ENCODE measurements at regions not wholly inside any gene's neighbourhood (a gene's known extent, or its start where the extent isn't known, plus 50 kb on each side); places are given as distances from the start of the nearest gene placed in this dataset.

DNA sequence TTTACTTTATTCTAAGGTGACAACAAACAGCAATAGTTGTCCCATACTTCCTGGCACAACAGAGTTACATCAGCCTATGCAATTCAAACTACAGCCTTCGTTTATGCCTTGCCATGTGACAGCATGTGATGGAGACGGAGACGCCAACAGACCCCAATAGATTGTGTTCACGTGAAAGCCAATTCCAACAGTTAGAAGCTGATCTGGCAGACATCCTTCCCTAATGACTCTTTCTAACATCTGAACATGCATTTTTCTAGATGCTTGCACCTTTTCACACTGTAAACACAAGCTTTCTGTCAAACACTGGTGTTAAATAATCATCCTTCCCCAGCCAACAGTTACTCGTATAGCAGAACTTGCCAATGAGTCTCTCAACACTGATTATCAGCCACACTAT lies 694.4 kb upstream of the ALCAM start:
- Mint-ChIP-seq H3K27ac (no peak overlapping the region), H3K4me1 (no peaks in the 10 kb centered on the region), H3K36me3 (no peaks in the 10 kb centered on the region), H3K9me3 (peaks cover 4 to 7% of the 10 kb centered on the region in 2 donors), H3K27me3 (ENCODE audit: low read depth in 2 of 2) (no peaks in the 10 kb centered on the region), H3K4me3 (no peak overlapping the region)
- no peak for DNase-seq
- intact Hi-C loops (cut with micrococcal nuclease), result no loop called here
- Histone ChIP-seq H3K9me3 (ENCODE audit: control insufficient read depth, insufficient read depth, low read length) (no peaks in the 10 kb centered on the region), H3K4me3 (ENCODE audit: low read length) (no peak overlapping the region), H3K27ac (ENCODE audit: low read length) (no peak overlapping the region), H3K27me3 (ENCODE audit: control insufficient read depth, insufficient read depth, low read length) (no peaks in the 10 kb centered on the region), H3K4me1 (ENCODE audit: control insufficient read depth, insufficient read depth, low read length) (no peaks in the 10 kb centered on the region), H3K36me3 (ENCODE audit: control insufficient read depth, insufficient read depth, low read length) (no peaks in the 10 kb centered on the region)
- TF ChIP-seq, protein P1, sequence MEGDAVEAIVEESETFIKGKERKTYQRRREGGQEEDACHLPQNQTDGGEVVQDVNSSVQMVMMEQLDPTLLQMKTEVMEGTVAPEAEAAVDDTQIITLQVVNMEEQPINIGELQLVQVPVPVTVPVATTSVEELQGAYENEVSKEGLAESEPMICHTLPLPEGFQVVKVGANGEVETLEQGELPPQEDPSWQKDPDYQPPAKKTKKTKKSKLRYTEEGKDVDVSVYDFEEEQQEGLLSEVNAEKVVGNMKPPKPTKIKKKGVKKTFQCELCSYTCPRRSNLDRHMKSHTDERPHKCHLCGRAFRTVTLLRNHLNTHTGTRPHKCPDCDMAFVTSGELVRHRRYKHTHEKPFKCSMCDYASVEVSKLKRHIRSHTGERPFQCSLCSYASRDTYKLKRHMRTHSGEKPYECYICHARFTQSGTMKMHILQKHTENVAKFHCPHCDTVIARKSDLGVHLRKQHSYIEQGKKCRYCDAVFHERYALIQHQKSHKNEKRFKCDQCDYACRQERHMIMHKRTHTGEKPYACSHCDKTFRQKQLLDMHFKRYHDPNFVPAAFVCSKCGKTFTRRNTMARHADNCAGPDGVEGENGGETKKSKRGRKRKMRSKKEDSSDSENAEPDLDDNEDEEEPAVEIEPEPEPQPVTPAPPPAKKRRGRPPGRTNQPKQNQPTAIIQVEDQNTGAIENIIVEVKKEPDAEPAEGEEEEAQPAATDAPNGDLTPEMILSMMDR (IDR thresholded peaks at IDR 0.05), result no peak
- WGBS (ENCODE audit: insufficient coverage), result 82% methylated on average over 5 of the region's 5 CpGs
- no peak for ATAC-seq

DNA sequence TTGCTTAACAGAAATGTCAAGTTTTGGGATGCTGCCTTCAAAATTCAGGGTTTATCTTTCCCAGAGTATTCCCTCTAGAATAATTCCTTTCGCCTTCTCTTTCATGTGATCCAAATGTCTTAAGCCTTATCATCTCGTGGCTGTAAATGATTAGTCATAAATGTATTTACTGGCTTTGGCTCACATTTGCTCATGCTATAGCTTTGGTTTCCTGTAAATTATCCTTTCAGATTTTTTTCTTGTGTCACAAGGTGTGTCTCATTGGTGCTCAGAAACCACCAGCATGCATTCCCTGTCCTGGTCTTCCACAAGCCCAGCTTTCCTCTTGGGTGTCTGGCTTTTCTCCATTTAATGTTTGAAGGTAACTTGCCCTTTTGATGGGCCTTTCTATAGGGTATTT lies 692.7 kb upstream of the ALCAM start:
- WGBS (ENCODE audit: insufficient coverage), result 75% methylated on average over 2 of the region's 2 CpGs
- no peaks in the 10 kb centered on the region for H3K27me3 Mint-ChIP-seq (ENCODE audit: low read depth in 2 of 2)
- Histone ChIP-seq H3K4me1 (ENCODE audit: control insufficient read depth, insufficient read depth, low read length) (no peaks in the 10 kb centered on the region), H3K27ac (ENCODE audit: low read length) (no peak overlapping the region), H3K27me3 (ENCODE audit: control insufficient read depth, insufficient read depth, low read length) (no peaks in the 10 kb centered on the region), H3K4me3 (ENCODE audit: low read length) (no peak overlapping the region), H3K36me3 (ENCODE audit: control insufficient read depth, insufficient read depth, low read length) (no peaks in the 10 kb centered on the region), H3K9me3 (ENCODE audit: control insufficient read depth, insufficient read depth, low read length) (peaks cover 5% of the 10 kb centered on the region)
- ATAC-seq (no peak), DNase-seq (no peak)
- intact Hi-C loops (cut with micrococcal nuclease), result no loop called here
- no peak overlapping the region for H3K27ac Mint-ChIP-seq
- TF ChIP-seq, protein P1 (IDR thresholded peaks at IDR 0.05), result no peak
- no peaks in the 10 kb centered on the region for H3K4me1 Mint-ChIP-seq
- no peaks in the 10 kb centered on the region for H3K36me3 Mint-ChIP-seq
- peaks cover 8 to 10% of the 10 kb centered on the region in 2 donors for H3K9me3 Mint-ChIP-seq
- H3K4me3 Mint-ChIP-seq, result no peak overlapping the region

DNA sequence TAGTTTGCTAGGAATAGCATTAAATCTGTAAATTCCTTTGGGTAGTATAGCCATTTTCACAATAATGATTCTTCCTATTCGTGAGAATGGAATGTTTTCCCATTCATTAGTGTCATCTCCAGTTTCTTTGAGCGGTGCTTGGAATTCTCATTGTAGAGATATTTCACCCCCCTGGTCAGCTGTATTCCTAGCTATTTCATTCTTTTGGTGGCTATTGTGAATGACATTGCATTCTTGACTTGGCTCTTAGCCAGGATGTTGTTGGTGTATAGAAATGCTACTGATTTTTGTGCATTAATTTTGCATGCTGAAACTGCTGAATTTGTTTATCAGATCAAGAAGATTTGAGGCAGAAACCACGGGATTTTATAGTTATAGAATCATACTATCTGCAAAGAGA lies 690.5 kb upstream of the ALCAM start:
- no peaks in the 10 kb centered on the region for H3K27me3 Mint-ChIP-seq (ENCODE audit: low read depth in 2 of 2)
- intact Hi-C loops (cut with micrococcal nuclease), result no loop called here
- peaks cover 10 to 11% of the 10 kb centered on the region in 2 donors for H3K9me3 Mint-ChIP-seq
- no peak overlapping the region for H3K27ac Mint-ChIP-seq
- no peaks in the 10 kb centered on the region for H3K4me1 Mint-ChIP-seq
- 89% methylated on average over 3 of the region's 3 CpGs for WGBS (ENCODE audit: insufficient coverage)
- no peak overlapping the region for H3K4me3 Mint-ChIP-seq
- DNase-seq, result no peak
- ATAC-seq, result no peak
- TF ChIP-seq, protein P1 (IDR thresholded peaks at IDR 0.05), result no peak
- no peak overlapping the region for H3K4me3 ChIP-seq (ENCODE audit: low read length)
- H3K27me3 ChIP-seq (ENCODE audit: control insufficient read depth, insufficient read depth, low read length), result no peaks in the 10 kb centered on the region
- no peaks in the 10 kb centered on the region for H3K36me3 Mint-ChIP-seq
- no peak overlapping the region for H3K27ac ChIP-seq (ENCODE audit: low read length)
- no peaks in the 10 kb centered on the region for H3K36me3 ChIP-seq (ENCODE audit: control insufficient read depth, insufficient read depth, low read length)
- H3K4me1 ChIP-seq (ENCODE audit: control insufficient read depth, insufficient read depth, low read length), result no peaks in the 10 kb centered on the region
- H3K9me3 ChIP-seq (ENCODE audit: control insufficient read depth, insufficient read depth, low read length), result peaks cover 5% of the 10 kb centered on the region

DNA sequence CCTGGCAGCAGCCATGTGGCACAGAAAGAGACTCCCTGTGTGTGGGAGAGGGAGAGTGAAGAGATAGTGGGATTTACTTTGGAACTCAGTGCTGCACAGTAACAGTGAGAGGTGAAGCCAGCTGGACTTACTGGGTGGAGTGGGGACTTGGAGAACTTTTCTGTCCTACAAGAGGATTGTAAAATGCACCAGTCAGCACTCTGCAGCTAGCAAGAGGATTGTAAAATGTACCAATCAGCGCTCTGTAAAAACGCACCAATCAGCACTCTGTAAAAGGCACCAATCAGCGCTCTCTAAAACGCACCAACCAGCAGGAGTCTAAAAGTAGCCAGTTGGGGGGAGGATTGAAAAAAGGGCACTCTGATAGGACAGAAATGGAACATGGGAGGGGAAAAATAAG lies 688.8 kb upstream of the ALCAM start:
- Mint-ChIP-seq H3K4me1 (no peaks in the 10 kb centered on the region), H3K27me3 (ENCODE audit: low read depth in 2 of 2) (no peaks in the 10 kb centered on the region), H3K27ac (no peak overlapping the region), H3K4me3 (no peak overlapping the region), H3K9me3 (peaks cover 12 to 14% of the 10 kb centered on the region in 2 donors), H3K36me3 (no peaks in the 10 kb centered on the region)
- DNase-seq, result no peak
- Histone ChIP-seq H3K4me3 (ENCODE audit: low read length) (no peak overlapping the region), H3K27me3 (ENCODE audit: control insufficient read depth, insufficient read depth, low read length) (no peaks in the 10 kb centered on the region), H3K27ac (ENCODE audit: low read length) (no peak overlapping the region), H3K4me1 (ENCODE audit: control insufficient read depth, insufficient read depth, low read length) (no peaks in the 10 kb centered on the region), H3K36me3 (ENCODE audit: control insufficient read depth, insufficient read depth, low read length) (no peaks in the 10 kb centered on the region), H3K9me3 (ENCODE audit: control insufficient read depth, insufficient read depth, low read length) (peaks cover 5% of the 10 kb centered on the region)
- WGBS (ENCODE audit: insufficient coverage), result 96% methylated on average over 4 of the region's 4 CpGs
- intact Hi-C loops (cut with micrococcal nuclease), result no loop called here
- no peak for ATAC-seq
- TF ChIP-seq, protein P1 (IDR thresholded peaks at IDR 0.05), result no peak
